Lung (tissue), 11 donors: ENCODE measurements at regions not wholly inside any gene's neighbourhood (a gene's known extent, or its start where the extent isn't known, plus 50 kb on each side); places are given as distances from the start of the nearest gene placed in this dataset.

Experiments
- ATAC-seq: fragments of 200-7000 bp; cut with Tn5 transposase; one replicate; pipeline ENCODE4 v1.9.1; 2020; ENCODE audit warnings: moderate number of reproducible peaks; ENCODE audit not compliant: insufficient read depth, low FRiP score
- DNase-seq, 3 donors: peaks; one replicate each; pipeline ENCODE4 v3.0.0-alpha.2; 2013 to 2017
- H3K27ac ChIP-seq, 2 donors: one replicate each; pipeline ENCODE4 v1.5.1; 2013; ENCODE audit warnings: mild to moderate bottlenecking in 2 of 2, moderate library complexity in 2 of 2, control low read depth in 1 of 2, inconsistent platforms in 1 of 2, low read depth in 1 of 2, low read length in 1 of 2
- H3K27me3 ChIP-seq, 3 donors: one replicate each; pipeline ENCODE4 v1.5.1; 2013; ENCODE audit warnings: low read length in 2 of 3; ENCODE audit not compliant: control insufficient read depth in 3 of 3, insufficient read depth in 3 of 3
- H3K36me3 ChIP-seq, 4 donors: one replicate each; pipeline ENCODE4 v1.5.1; 2013; ENCODE audit warnings: low read length in 4 of 4, mild to moderate bottlenecking in 1 of 4, moderate library complexity in 1 of 4; ENCODE audit not compliant: control insufficient read depth in 4 of 4, insufficient read depth in 4 of 4
- H3K4me1 ChIP-seq, 5 donors: one replicate each; pipeline ENCODE4 v1.5.1; 2013; ENCODE audit warnings: low read length in 5 of 5, mild to moderate bottlenecking in 2 of 5, moderate library complexity in 1 of 5; ENCODE audit not compliant: control insufficient read depth in 5 of 5, insufficient read depth in 5 of 5
- H3K4me3 ChIP-seq: one replicate; pipeline ENCODE4 v1.5.1; 2013; ENCODE audit warnings: mild to moderate bottlenecking, control low read depth, moderate library complexity
- H3K9ac ChIP-seq, 2 donors: one replicate each; pipeline ENCODE4 v1.5.1; 2013; ENCODE audit warnings: low read length in 2 of 2, control low read depth in 1 of 2; ENCODE audit not compliant: insufficient read depth in 1 of 2
- H3K9me3 ChIP-seq, 4 donors: one replicate each; pipeline ENCODE4 v1.5.1; 2013; ENCODE audit warnings: low read length in 3 of 4, mild to moderate bottlenecking in 1 of 4, moderate library complexity in 1 of 4; ENCODE audit not compliant: control insufficient read depth in 4 of 4, insufficient read depth in 3 of 4
- WGBS, 2 donors: extraction: QIAGEN DNeasy Blood & Tissue Kit; methylation state at CpG; one replicate each; pipeline ENCODE4 v1.1.7; 2013; 5-methylcytosine and 5-hydroxymethylcytosine counted together
- TF ChIP-seq, protein P1 (sequence below): IDR thresholded peaks from 2 replicates; pipeline ENCODE4 v1.5.1; 2012; ENCODE audit warnings: mild to moderate bottlenecking; ENCODE audit errors: control extremely low read depth, extremely low read depth
- donor health status: control.
- donor health status: control.
- donor health status: Bipolar disorder and iron deficiency.
- donor health status: healthy.
- donor health status: DM: yes; HTN: yes; CAD: no.

DNA sequence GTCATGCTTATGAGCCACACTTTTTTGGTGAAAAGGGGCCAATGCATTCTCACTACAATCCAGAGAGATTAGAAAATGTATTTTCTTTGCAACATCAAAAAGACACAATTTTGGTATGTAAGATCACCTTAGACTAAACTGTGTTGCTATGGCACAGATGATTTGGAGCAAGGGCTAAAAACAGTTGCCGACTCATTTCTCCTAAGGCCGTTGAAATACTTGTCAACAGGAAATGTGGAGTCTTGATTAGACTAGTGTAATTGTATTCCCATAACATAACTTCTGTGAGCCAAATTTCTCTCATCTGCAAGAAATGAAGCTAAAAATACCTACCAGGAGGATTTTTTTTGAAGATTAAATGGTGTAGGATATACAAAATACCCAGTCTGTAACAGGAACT is 2547.7 kb downstream of the ARAP2 start:
- peaks cover 0 to 4% (median 0%) of the 10 kb centered on the region in 4 donors for H3K9me3 ChIP-seq
- ATAC-seq (no peak), DNase-seq (no peak)
- no peaks in the 10 kb centered on the region for H3K27me3 ChIP-seq
- WGBS, 2 donors = 19 to 24% methylated on average over 2 of the region's 2 CpGs
- H3K27ac ChIP-seq = no peak overlapping the region
- no peaks in the 10 kb centered on the region for H3K36me3 ChIP-seq
- no peak overlapping the region for H3K9ac ChIP-seq
- H3K4me1 ChIP-seq = no peaks in the 10 kb centered on the region
- no peak overlapping the region for H3K4me3 ChIP-seq
- TF ChIP-seq, protein P1, sequence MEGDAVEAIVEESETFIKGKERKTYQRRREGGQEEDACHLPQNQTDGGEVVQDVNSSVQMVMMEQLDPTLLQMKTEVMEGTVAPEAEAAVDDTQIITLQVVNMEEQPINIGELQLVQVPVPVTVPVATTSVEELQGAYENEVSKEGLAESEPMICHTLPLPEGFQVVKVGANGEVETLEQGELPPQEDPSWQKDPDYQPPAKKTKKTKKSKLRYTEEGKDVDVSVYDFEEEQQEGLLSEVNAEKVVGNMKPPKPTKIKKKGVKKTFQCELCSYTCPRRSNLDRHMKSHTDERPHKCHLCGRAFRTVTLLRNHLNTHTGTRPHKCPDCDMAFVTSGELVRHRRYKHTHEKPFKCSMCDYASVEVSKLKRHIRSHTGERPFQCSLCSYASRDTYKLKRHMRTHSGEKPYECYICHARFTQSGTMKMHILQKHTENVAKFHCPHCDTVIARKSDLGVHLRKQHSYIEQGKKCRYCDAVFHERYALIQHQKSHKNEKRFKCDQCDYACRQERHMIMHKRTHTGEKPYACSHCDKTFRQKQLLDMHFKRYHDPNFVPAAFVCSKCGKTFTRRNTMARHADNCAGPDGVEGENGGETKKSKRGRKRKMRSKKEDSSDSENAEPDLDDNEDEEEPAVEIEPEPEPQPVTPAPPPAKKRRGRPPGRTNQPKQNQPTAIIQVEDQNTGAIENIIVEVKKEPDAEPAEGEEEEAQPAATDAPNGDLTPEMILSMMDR = no peak

DNA sequence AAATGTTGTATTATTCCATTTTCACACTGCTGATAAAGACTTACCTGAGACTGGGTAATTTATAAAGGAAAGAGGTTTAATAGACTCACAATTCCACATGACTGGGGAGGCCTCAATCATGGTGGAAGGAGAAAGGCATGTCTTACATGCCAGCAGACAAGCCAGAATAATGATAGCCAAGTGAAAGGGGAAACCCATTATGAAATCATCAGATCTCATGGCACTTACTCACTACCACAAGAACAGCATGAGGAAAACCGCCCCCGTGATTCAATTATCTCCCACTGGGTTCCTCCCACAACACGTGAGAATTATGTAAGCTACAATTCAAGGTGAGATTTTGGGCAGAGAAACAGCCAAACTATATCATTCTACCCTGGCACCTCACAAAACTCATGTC is 2535.1 kb downstream of the ARAP2 start:
- no peak for ATAC-seq
- no peak for DNase-seq

DNA sequence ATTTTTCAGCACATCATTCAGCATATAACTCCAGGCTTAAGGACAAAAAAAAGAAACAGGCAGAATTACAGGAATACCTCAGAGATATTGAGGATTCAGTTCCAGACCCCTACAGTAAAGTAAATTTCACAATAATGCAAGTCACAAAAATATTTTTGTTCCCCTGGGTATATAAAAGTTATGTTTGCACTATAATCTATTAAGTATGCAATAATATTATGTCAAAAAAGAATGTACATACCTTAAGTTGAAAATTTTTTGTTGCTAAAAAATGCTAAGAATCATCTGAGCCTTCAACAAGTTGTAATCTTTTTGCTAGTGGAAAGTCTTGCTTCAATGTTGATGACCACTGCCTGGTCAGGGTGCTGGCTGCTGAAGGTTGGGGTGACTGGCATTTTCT is 2532.5 kb downstream of the ARAP2 start:
- DNase-seq (no peak), ATAC-seq (no peak)
- H3K4me3 ChIP-seq = no peak overlapping the region
- TF ChIP-seq, protein P1 = no peak
- no peak overlapping the region for H3K27ac ChIP-seq
- no peaks in the 10 kb centered on the region for H3K27me3 ChIP-seq
- H3K4me1 ChIP-seq = no peaks in the 10 kb centered on the region
- H3K36me3 ChIP-seq = no peaks in the 10 kb centered on the region
- no peak overlapping the region for H3K9ac ChIP-seq
- H3K9me3 ChIP-seq = peaks cover 0 to 5% (median 4%) of the 10 kb centered on the region in 4 donors

More for the DNA sequence above, 2535.1 kb downstream of the ARAP2 start:
- H3K4me3 ChIP-seq = no peak overlapping the region
- no peak overlapping the region for H3K27ac ChIP-seq
- peaks cover 0 to 5% (median 3%) of the 10 kb centered on the region in 4 donors for H3K9me3 ChIP-seq
- TF ChIP-seq, protein P1 = no peak
- H3K27me3 ChIP-seq = no peaks in the 10 kb centered on the region
- 82 to 89% methylated on average over 3 of the region's 3 CpGs for WGBS, 2 donors
- no peaks in the 10 kb centered on the region for H3K4me1 ChIP-seq
- H3K9ac ChIP-seq = no peak overlapping the region
- H3K36me3 ChIP-seq = no peaks in the 10 kb centered on the region

DNA sequence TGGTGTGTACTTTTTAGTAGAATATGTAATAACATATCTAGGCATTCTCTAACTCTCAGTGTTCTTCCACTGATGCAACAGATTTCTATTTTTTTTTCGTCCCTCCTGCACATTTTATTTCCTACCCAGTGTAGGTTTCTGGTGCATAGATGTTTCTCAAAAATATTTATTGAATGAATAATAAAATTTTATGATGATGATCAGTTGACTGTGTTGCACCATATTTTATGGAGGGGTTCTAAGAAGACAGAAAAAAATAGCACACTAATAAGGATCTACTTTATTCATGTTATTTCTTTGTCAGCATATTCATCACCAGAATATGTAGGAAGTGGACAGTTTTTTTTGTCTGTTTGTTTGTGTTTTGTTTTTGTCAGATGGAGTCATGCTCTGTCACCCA is 2529.3 kb downstream of the ARAP2 start:
- WGBS, 2 donors = 90 to 91% methylated on average over 1 of the region's 1 CpG
- Histone ChIP-seq H3K9ac (no peak overlapping the region), H3K4me3 (no peak overlapping the region), H3K36me3 (no peaks in the 10 kb centered on the region), H3K9me3 (peaks cover 0 to 5% (median 1%) of the 10 kb centered on the region in 4 donors), H3K4me1 (no peaks in the 10 kb centered on the region), H3K27me3 (no peaks in the 10 kb centered on the region), H3K27ac (no peak overlapping the region)
- TF ChIP-seq, protein P1 = no peak
- no peak for ATAC-seq
- no peak for DNase-seq
